Tibial nerve (tissue), 4 donors: ENCODE measurements at regions not wholly inside any gene's neighbourhood (a gene's known extent, or its start where the extent isn't known, plus 50 kb on each side); places are given as distances from the start of the nearest gene placed in this dataset.

Experiments used
- DNase-seq, 2 donors: peaks; one replicate each; pipeline ENCODE4 v3.0.0-alpha.2; 2019; ENCODE audit warnings: low spot score in 2 of 2
- H3K27ac ChIP-seq, 4 donors: fragments of 200-600 bp; sonication (generic) in 3 of 4; one replicate each; pipeline ENCODE4 v1.5.1; 2017 to 2019; ENCODE audit warnings: mild to moderate bottlenecking in 1 of 4
- H3K27me3 ChIP-seq, 2 donors: fragments of 200-600 bp; sonication (generic) in 1 of 2; one replicate each; pipeline versions ENCODE4 v1.5.1 to v1.6.0; 2017 to 2019
- H3K36me3 ChIP-seq, 3 donors: fragments of 200-600 bp; sonication (generic); one replicate each; pipeline ENCODE4 v1.5.1; 2018 to 2019
- H3K4me1 ChIP-seq, 4 donors: fragments of 200-600 bp; sonication (generic) in 3 of 4; one replicate each; pipeline ENCODE4 v1.5.1; 2017 to 2019
- H3K4me3 ChIP-seq, 4 donors: fragments of 200-600 bp; sonication (generic) in 3 of 4; one replicate each; pipeline ENCODE4 v1.5.1; 2017 to 2019; ENCODE audit warnings: mild to moderate bottlenecking in 1 of 4, moderate library complexity in 1 of 4
- H3K9me3 ChIP-seq, 4 donors: fragments of 200-600 bp; sonication (generic) in 3 of 4; one replicate each; pipeline ENCODE4 v1.5.1; 2017 to 2019
- CTCF ChIP-seq, 5 experiments: fragments of 200-600 bp in 3 of 5; fragments of 450-650 bp in 2 of 5; sonication (generic) in 3 of 5; IDR thresholded peaks; one replicate each; pipeline ENCODE4 v1.5.1; 2016 to 2019; ENCODE audit warnings: antibody characterized with exemption in 5 of 5, mild to moderate bottlenecking in 3 of 5, moderate library complexity in 2 of 5
- EP300 ChIP-seq, 2 donors: sonication (generic); formaldehyde crosslinking; IDR thresholded peaks; one replicate each; pipeline ENCODE4 v1.6.1; 2017; ENCODE audit warnings: antibody characterized with exemption in 2 of 2, mild to moderate bottlenecking in 1 of 2
- POLR2A ChIP-seq, 2 donors: fragments of 450-650 bp; IDR thresholded peaks; one replicate each; pipeline ENCODE4 v1.6.1; 2017; ENCODE audit warnings: antibody characterized with exemption in 2 of 2, mild to moderate bottlenecking in 2 of 2, moderate library complexity in 2 of 2
- WGBS, 2 donors: methylation state at CpG; one replicate each; pipeline ENCODE4 v1.1.5; 2018; 5-methylcytosine and 5-hydroxymethylcytosine counted together

- 49 to 50% methylated on average over 12 of the region's 12 CpGs for WGBS, 2 donors
- Histone ChIP-seq H3K4me1 (peaks cover 0 to 3% (median 0%) of the 10 kb centered on the region in 4 donors), H3K27ac (no peak overlapping the region), H3K4me3 (no peak overlapping the region), H3K27me3 (no peaks in the 10 kb centered on the region), H3K36me3 (no peaks in the 10 kb centered on the region), H3K9me3 (no peaks in the 10 kb centered on the region)
- no peak for TF ChIP-seq EP300 (IDR thresholded peaks at IDR 0.05)
- TF ChIP-seq POLR2A (IDR thresholded peaks at IDR 0.05), result no peak
- TF ChIP-seq CTCF (IDR thresholded peaks at IDR 0.05), result no peak
- DNase-seq, result no peak
These were observed 158.4 kb upstream of the FHL2 start for GRCh38 chr2:105557021-105557920.

- no peak for DNase-seq
- TF ChIP-seq POLR2A (IDR thresholded peaks at IDR 0.05) (no peak), EP300 (IDR thresholded peaks at IDR 0.05) (no peak), CTCF (IDR thresholded peaks at IDR 0.05) (no peak)
- 86% methylated on average over 3 of the region's 3 CpGs for WGBS, 2 donors
- H3K4me3 ChIP-seq, result no peak overlapping the region
- peaks cover 0 to 3% (median 0%) of the 10 kb centered on the region in 4 donors for H3K4me1 ChIP-seq
- H3K27me3 ChIP-seq, result no peaks in the 10 kb centered on the region
- no peaks in the 10 kb centered on the region for H3K9me3 ChIP-seq
- no peaks in the 10 kb centered on the region for H3K36me3 ChIP-seq
- no peak overlapping the region for H3K27ac ChIP-seq
These were observed 157.5 kb upstream of the FHL2 start for GRCh38 chr2:105556366-105556765.

DNA sequence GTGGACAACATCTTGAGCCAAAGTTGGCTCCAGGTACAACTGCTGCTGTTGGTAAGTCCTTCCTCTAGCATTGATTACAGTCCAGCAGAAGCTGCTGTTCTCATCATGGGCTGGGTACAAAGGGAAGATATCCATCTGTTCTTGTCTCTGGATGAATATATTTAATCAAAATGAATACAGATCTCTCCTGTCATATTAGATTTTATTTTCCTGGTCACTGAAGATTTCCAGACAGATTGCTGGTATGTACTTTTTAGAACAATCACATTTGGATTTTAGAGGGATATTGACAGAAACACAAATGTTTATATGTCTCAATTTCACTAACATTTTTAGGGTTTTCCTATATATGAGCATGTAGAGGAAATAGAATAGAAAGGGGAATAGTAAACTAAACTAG lies 155.4 kb upstream of the FHL2 start:
- no peak for DNase-seq
- Histone ChIP-seq H3K27ac (no peak overlapping the region), H3K9me3 (no peaks in the 10 kb centered on the region), H3K4me3 (no peak overlapping the region), H3K27me3 (no peaks in the 10 kb centered on the region), H3K4me1 (peaks cover 0 to 3% (median 0%) of the 10 kb centered on the region in 4 donors), H3K36me3 (no peaks in the 10 kb centered on the region)
- TF ChIP-seq CTCF (IDR thresholded peaks at IDR 0.05) (no peak), POLR2A (IDR thresholded peaks at IDR 0.05) (no peak), EP300 (IDR thresholded peaks at IDR 0.05) (no peak)

GRCh38 chr2:105553538-105554196 lies 154.8 kb upstream of the FHL2 start:
- no peaks in the 10 kb centered on the region for H3K36me3 ChIP-seq
- H3K4me3 ChIP-seq, result no peak overlapping the region
- peaks cover 0 to 3% (median 0%) of the 10 kb centered on the region in 4 donors for H3K4me1 ChIP-seq
- 52 to 60% methylated on average over 9 of the region's 9 CpGs for whole genome bisulfite sequencing, 2 donors
- H3K9me3 ChIP-seq, result no peaks in the 10 kb centered on the region
- H3K27ac ChIP-seq, result no peak overlapping the region
- no peak for DNase-seq
- no peaks in the 10 kb centered on the region for H3K27me3 ChIP-seq
- TF ChIP-seq EP300 (IDR thresholded peaks at IDR 0.05), result no peak
- no peak for TF ChIP-seq POLR2A (IDR thresholded peaks at IDR 0.05)
- no peak for TF ChIP-seq CTCF (IDR thresholded peaks at IDR 0.05)

GRCh38 chr2:105546628-105546974 lies 147.8 kb upstream of the FHL2 start:
- Histone ChIP-seq H3K4me1 (no peaks in the 10 kb centered on the region), H3K27me3 (peaks cover 0 to 7% of the 10 kb centered on the region in 2 donors), H3K27ac (no peak overlapping the region), H3K4me3 (no peak overlapping the region), H3K36me3 (no peaks in the 10 kb centered on the region), H3K9me3 (no peaks in the 10 kb centered on the region)
- no peak for DNase-seq
- 77 to 87% methylated on average over 6 of the region's 6 CpGs for WGBS, 2 donors
- no peak for TF ChIP-seq CTCF (IDR thresholded peaks at IDR 0.05)
- no peak for TF ChIP-seq POLR2A (IDR thresholded peaks at IDR 0.05)
- TF ChIP-seq EP300 (IDR thresholded peaks at IDR 0.05), result no peak
